Endothelial cell of umbilical vein (primary cell): ENCODE measurements at regions not wholly inside any gene's neighbourhood (a gene's known extent, or its start where the extent isn't known, plus 50 kb on each side); places are given as distances from the start of the nearest gene placed in this dataset.

ENCODE experiments used
- EZH2 ChIP-seq: IDR thresholded peaks from 2 replicates; pipeline ENCODE4 v1.6.1; 2012; ENCODE audit warnings: borderline replicate concordance, low read depth, mild to moderate bottlenecking, moderate library complexity, low read length, inconsistent platforms; ENCODE audit not compliant: severe bottlenecking
- FOS ChIP-seq: IDR thresholded peaks from 2 replicates; pipeline ENCODE4 v1.6.1; 2011; ENCODE audit warnings: mild to moderate bottlenecking, low read length, moderate library complexity, borderline replicate concordance; ENCODE audit not compliant: insufficient read depth
- GATA2 ChIP-seq: IDR thresholded peaks from 2 replicates; pipeline ENCODE4 v1.7.0; 2011; ENCODE audit warnings: low read depth, mild to moderate bottlenecking, moderate library complexity, mixed read lengths, low read length; ENCODE audit not compliant: insufficient read length, insufficient read depth
- JUN ChIP-seq: IDR thresholded peaks from 2 replicates; pipeline ENCODE4 v1.6.1; 2011; ENCODE audit warnings: borderline replicate concordance, low read depth; ENCODE audit not compliant: insufficient read length, insufficient read depth
- MYC ChIP-seq: IDR thresholded peaks from one replicate; pipeline ENCODE4 v1.6.1; 2011; ENCODE audit warnings: mild to moderate bottlenecking, low read depth, low read length
- POLR2A ChIP-seq: IDR thresholded peaks from 2 replicates; pipeline ENCODE4 v1.6.1; 2012; ENCODE audit warnings: low read depth, mild to moderate bottlenecking, control low read depth, low read length
- POLR2AphosphoS5 ChIP-seq: IDR thresholded peaks from 2 replicates; pipeline ENCODE4 v1.6.1; 2012; ENCODE audit warnings: low read depth, mild to moderate bottlenecking, control low read depth, low read length, moderate library complexity; ENCODE audit not compliant: insufficient read depth
- TF ChIP-seq, protein P1 (sequence below), 2 donors: IDR thresholded peaks; 1 replicate in 1 of 2; 2 replicates in 1 of 2; pipeline ENCODE4 v1.5.1; 2011; ENCODE audit warnings: low read length in 2 of 2, mild to moderate bottlenecking in 2 of 2, moderate library complexity in 2 of 2, control low read depth in 1 of 2, inconsistent platforms in 1 of 2, low read depth in 1 of 2; ENCODE audit not compliant: insufficient read depth in 1 of 2; ENCODE audit errors: extremely low read depth in 1 of 2
- TF ChIP-seq, protein P2 (sequence below): IDR thresholded peaks from 2 replicates; pipeline ENCODE4 v1.6.1; 2011; ENCODE audit not compliant: insufficient read depth, insufficient read length

DNA sequence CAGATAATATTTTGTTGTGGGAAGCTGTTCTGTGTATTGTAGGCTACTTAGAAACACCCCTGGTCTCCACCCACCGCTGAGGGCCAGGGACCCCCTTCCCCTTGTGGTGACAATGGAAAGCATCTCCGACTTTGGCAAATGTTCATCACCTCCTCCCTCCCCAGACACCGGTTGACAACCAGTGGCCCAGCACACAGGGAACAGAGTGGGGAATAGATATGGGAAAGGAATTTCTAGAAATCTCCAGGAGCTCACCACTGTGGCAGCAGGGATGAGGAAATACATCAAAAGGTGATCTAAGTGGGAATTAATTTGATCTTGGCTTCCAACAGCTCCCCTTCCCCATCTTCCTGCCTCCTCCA lies 257.3 kb upstream of the FOXQ1 start:
- TF ChIP-seq, protein P1, sequence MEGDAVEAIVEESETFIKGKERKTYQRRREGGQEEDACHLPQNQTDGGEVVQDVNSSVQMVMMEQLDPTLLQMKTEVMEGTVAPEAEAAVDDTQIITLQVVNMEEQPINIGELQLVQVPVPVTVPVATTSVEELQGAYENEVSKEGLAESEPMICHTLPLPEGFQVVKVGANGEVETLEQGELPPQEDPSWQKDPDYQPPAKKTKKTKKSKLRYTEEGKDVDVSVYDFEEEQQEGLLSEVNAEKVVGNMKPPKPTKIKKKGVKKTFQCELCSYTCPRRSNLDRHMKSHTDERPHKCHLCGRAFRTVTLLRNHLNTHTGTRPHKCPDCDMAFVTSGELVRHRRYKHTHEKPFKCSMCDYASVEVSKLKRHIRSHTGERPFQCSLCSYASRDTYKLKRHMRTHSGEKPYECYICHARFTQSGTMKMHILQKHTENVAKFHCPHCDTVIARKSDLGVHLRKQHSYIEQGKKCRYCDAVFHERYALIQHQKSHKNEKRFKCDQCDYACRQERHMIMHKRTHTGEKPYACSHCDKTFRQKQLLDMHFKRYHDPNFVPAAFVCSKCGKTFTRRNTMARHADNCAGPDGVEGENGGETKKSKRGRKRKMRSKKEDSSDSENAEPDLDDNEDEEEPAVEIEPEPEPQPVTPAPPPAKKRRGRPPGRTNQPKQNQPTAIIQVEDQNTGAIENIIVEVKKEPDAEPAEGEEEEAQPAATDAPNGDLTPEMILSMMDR (IDR thresholded peaks at IDR 0.05; ENCODE audit: extremely low read depth in 1 of 2, insufficient read depth in 1 of 2, low read depth in 1 of 2, low read length in 2 of 2): no peak
- TF ChIP-seq, protein P2, sequence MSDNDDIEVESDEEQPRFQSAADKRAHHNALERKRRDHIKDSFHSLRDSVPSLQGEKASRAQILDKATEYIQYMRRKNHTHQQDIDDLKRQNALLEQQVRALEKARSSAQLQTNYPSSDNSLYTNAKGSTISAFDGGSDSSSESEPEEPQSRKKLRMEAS: no peak
- TF ChIP-seq POLR2A (no peak), EZH2 (no peak), FOS (no peak), MYC (no peak), POLR2AphosphoS5 (no peak), JUN (no peak), GATA2 (no peak)
